ENCODE measurements at regions not wholly inside any gene's neighbourhood (a gene's known extent, or its start where the extent isn't known, plus 50 kb on each side); places are given as distances from the start of the nearest gene placed in this dataset.

- H3K4me1 ChIP-seq (ENCODE audit: control insufficient read depth, insufficient read depth, low read length) = no peaks in the 10 kb centered on the region
- no TSS peak for BruUV-seq (replicated peaks)
- intact Hi-C loops (cut with micrococcal nuclease; ENCODE audit: unreplicated experiment) = no loop called here
- ChIA-PET CTCF (no interaction called here), POLR2A (no interaction called here)
- H3K4me3 ChIP-seq (ENCODE audit: low read depth in 2 of 2, low read length in 2 of 2) = no peak overlapping the region
- H3K27me3 ChIP-seq (ENCODE audit: control insufficient read depth, insufficient read depth, low read length) = no peaks in the 10 kb centered on the region
- in situ Hi-C loops (cut with HindIII; ENCODE audit: low pct_unique_long_range_greater_than_20kb, low sequenced_read_pairs) = no loop called here
- no peak for ATAC-seq
- TF ChIP-seq REST (IDR thresholded peaks at IDR 0.05; ENCODE audit: insufficient read depth in 1 of 2, low read depth in 2 of 2, low read length in 1 of 2) = no peak
- no peak for TF ChIP-seq TCF7L2 (IDR thresholded peaks at IDR 0.05; ENCODE audit: low read depth, low read length)
- TF ChIP-seq SIN3A (IDR thresholded peaks at IDR 0.05; ENCODE audit: borderline replicate concordance, insufficient read depth, low read depth, low read length) = no peak
- DNase-seq (ENCODE audit: low read depth, low spot score) = no peak
- H3K27ac ChIP-seq (ENCODE audit: low read length) = no peak overlapping the region
- H3K36me3 ChIP-seq (ENCODE audit: control insufficient read depth, insufficient read depth, low read length) = no peaks in the 10 kb centered on the region
- no peaks in the 10 kb centered on the region for H3K9me3 ChIP-seq (ENCODE audit: control insufficient read depth, insufficient read depth, low read depth, low read length)
These were observed 609.2 kb downstream of the TLE1 start for GRCh38 chr9:81080185-81080584.

- no peak overlapping the region for H3K27ac ChIP-seq (ENCODE audit: low read length)
- no peaks in the 10 kb centered on the region for H3K36me3 ChIP-seq (ENCODE audit: control insufficient read depth, insufficient read depth, low read length)
- ChIA-PET POLR2A (no interaction called here), CTCF (no interaction called here)
- H3K27me3 ChIP-seq (ENCODE audit: control insufficient read depth, insufficient read depth, low read length) = no peaks in the 10 kb centered on the region
- intact Hi-C loops (cut with micrococcal nuclease; ENCODE audit: unreplicated experiment) = no loop called here
- no peaks in the 10 kb centered on the region for H3K4me1 ChIP-seq (ENCODE audit: control insufficient read depth, insufficient read depth, low read length)
- TF ChIP-seq POLR2AphosphoS5 (IDR thresholded peaks at IDR 0.05; ENCODE audit: low read depth, low read length) (no peak), REST (IDR thresholded peaks at IDR 0.05; ENCODE audit: insufficient read depth in 1 of 2, low read depth in 2 of 2, low read length in 1 of 2) (no peak), CTCF (IDR thresholded peaks at IDR 0.05) (no peak), SIN3A (IDR thresholded peaks at IDR 0.05; ENCODE audit: borderline replicate concordance, insufficient read depth, low read depth, low read length) (no peak), TCF7L2 (IDR thresholded peaks at IDR 0.05; ENCODE audit: low read depth, low read length) (no peak)
- H3K4me3 ChIP-seq (ENCODE audit: low read depth in 2 of 2, low read length in 2 of 2) = no peak overlapping the region
- H3K9me3 ChIP-seq (ENCODE audit: control insufficient read depth, insufficient read depth, low read depth, low read length) = no peaks in the 10 kb centered on the region
- no peak for DNase-seq (ENCODE audit: low read depth, low spot score)
- BruUV-seq (replicated peaks) = no TSS peak
- no peak for ATAC-seq
- in situ Hi-C loops (cut with HindIII; ENCODE audit: low pct_unique_long_range_greater_than_20kb, low sequenced_read_pairs) = no loop called here
These were observed 610.3 kb downstream of the TLE1 start for GRCh38 chr9:81079055-81079454.

Data from Panc1 (cell line).